ENCODE measurements at regions not wholly inside any gene's neighbourhood (a gene's known extent, or its start where the extent isn't known, plus 50 kb on each side); places are given as distances from the start of the nearest gene placed in this dataset.

DNA sequence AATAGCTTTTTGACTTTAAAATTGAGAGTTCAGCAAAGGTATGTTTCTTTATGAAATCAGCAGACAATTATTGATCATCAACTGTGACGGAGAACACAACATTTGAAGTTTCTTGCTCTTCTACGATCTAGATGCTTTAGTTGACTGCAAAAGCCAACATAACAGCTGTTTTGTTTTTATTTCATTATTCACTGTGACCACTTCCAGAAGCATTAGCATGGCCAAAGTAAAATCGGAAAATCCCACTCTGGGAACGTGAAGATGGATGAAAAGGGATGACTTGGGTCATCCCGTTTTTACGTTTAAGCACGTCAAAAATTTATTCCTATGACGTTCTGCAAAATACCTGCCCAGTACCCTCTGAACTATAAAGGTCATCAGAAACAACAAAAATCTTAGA lies 833.0 kb upstream of the ADAMTS5 start:
- TF ChIP-seq, protein P1, sequence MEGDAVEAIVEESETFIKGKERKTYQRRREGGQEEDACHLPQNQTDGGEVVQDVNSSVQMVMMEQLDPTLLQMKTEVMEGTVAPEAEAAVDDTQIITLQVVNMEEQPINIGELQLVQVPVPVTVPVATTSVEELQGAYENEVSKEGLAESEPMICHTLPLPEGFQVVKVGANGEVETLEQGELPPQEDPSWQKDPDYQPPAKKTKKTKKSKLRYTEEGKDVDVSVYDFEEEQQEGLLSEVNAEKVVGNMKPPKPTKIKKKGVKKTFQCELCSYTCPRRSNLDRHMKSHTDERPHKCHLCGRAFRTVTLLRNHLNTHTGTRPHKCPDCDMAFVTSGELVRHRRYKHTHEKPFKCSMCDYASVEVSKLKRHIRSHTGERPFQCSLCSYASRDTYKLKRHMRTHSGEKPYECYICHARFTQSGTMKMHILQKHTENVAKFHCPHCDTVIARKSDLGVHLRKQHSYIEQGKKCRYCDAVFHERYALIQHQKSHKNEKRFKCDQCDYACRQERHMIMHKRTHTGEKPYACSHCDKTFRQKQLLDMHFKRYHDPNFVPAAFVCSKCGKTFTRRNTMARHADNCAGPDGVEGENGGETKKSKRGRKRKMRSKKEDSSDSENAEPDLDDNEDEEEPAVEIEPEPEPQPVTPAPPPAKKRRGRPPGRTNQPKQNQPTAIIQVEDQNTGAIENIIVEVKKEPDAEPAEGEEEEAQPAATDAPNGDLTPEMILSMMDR (conservative IDR thresholded peaks at IDR 0.05; ENCODE audit: low read length), result no peak
- no peak for TF ChIP-seq EZH2phosphoT487 (IDR thresholded peaks at IDR 0.05; ENCODE audit: borderline replicate concordance)

All from Loucy (cell line).